ENCODE measurements at regions not wholly inside any gene's neighbourhood (a gene's known extent, or its start where the extent isn't known, plus 50 kb on each side); places are given as distances from the start of the nearest gene placed in this dataset.

GRCh38 chr5:112616812-112617547 is 120.7 kb upstream of the APC start:
- DNase-seq (ENCODE audit: low read depth in 2 of 3, low spot score in 2 of 3) = no peak

- DNase-seq (ENCODE audit: low read depth in 2 of 3, low spot score in 2 of 3) = no peak
These were observed 112.4 kb upstream of the APC start for GRCh38 chr5:112625246-112625645.

- no peak for DNase-seq (ENCODE audit: low read depth in 2 of 3, low spot score in 2 of 3)
These were observed 111.8 kb upstream of the APC start for GRCh38 chr5:112625689-112626438.

GRCh38 chr5:112626715-112627114 is 111.0 kb upstream of the APC start:
- no peak for DNase-seq (ENCODE audit: low read depth in 2 of 3, low spot score in 2 of 3)

- no peak for DNase-seq (ENCODE audit: low read depth in 2 of 3, low spot score in 2 of 3)
These were observed 109.3 kb upstream of the APC start for GRCh38 chr5:112628214-112628980.

GRCh38 chr5:112630246-112631009 is 107.3 kb upstream of the APC start:
- DNase-seq (ENCODE audit: low read depth in 2 of 3, low spot score in 2 of 3) = no peak

GRCh38 chr5:112634166-112634565 is 103.5 kb upstream of the APC start:
- no peak for DNase-seq (ENCODE audit: low read depth in 2 of 3, low spot score in 2 of 3)

- no peak for DNase-seq (ENCODE audit: low read depth in 2 of 3, low spot score in 2 of 3)
These were observed 102.9 kb upstream of the APC start for GRCh38 chr5:112634796-112635195.

- no peak for DNase-seq (ENCODE audit: low read depth in 2 of 3, low spot score in 2 of 3)
These were observed 102.4 kb upstream of the APC start for GRCh38 chr5:112635276-112635675.

- no peak for DNase-seq (ENCODE audit: low read depth in 2 of 3, low spot score in 2 of 3)
These were observed 101.6 kb upstream of the APC start for GRCh38 chr5:112635771-112636731.

GRCh38 chr5:112636751-112637150 is 100.9 kb upstream of the APC start:
- DNase-seq (ENCODE audit: low read depth in 2 of 3, low spot score in 2 of 3) = no peak

GRCh38 chr5:112637343-112637742 is 100.3 kb upstream of the APC start:
- DNase-seq (ENCODE audit: low read depth in 2 of 3, low spot score in 2 of 3) = no peak

- no peak for DNase-seq (ENCODE audit: low read depth in 2 of 3, low spot score in 2 of 3)
These were observed 97.1 kb upstream of the APC start for GRCh38 chr5:112640546-112640945.

GRCh38 chr5:112641515-112642110 is 96.1 kb upstream of the APC start:
- no peak for DNase-seq (ENCODE audit: low read depth in 2 of 3, low spot score in 2 of 3)

GRCh38 chr5:112642885-112643284 is 94.8 kb upstream of the APC start:
- no peak for DNase-seq (ENCODE audit: low read depth in 2 of 3, low spot score in 2 of 3)

GRCh38 chr5:112643339-112643971 is 94.2 kb upstream of the APC start:
- no peak for DNase-seq (ENCODE audit: low read depth in 2 of 3, low spot score in 2 of 3)

GRCh38 chr5:112646139-112646936 is 91.3 kb upstream of the APC start:
- peak in 1 of 3 donors; percentile 45 for DNase-seq (ENCODE audit: low read depth in 2 of 3, low spot score in 2 of 3)

- no peak for DNase-seq (ENCODE audit: low read depth in 2 of 3, low spot score in 2 of 3)
These were observed 90.3 kb upstream of the APC start for GRCh38 chr5:112647428-112647827.
